HK-2 (cell line): ENCODE measurements at regions not wholly inside any gene's neighbourhood (a gene's known extent, or its start where the extent isn't known, plus 50 kb on each side); places are given as distances from the start of the nearest gene placed in this dataset.

Experiments used
- DNase-seq: peaks from one replicate; pipeline ENCODE4 v3.0.0-alpha.2; 2018; ENCODE audit not compliant: unreplicated experiment

- no peak for DNase-seq
These were observed 54.5 kb downstream of the CLDN34 start for GRCh38 chrX:10021461-10022272.

- no peak for DNase-seq
These were observed 55.0 kb downstream of the CLDN34 start for GRCh38 chrX:10022273-10022541.

- DNase-seq: no peak
These were observed 55.6 kb downstream of the CLDN34 start for GRCh38 chrX:10022580-10023245.

GRCh38 chrX:10023821-10024220 lies 56.7 kb downstream of the CLDN34 start:
- no peak for DNase-seq

GRCh38 chrX:10025742-10026493 lies 58.8 kb downstream of the CLDN34 start:
- no peak for DNase-seq

- DNase-seq: no peak
These were observed 61.3 kb downstream of the CLDN34 start for GRCh38 chrX:10028283-10029104.

- DNase-seq: no peak
These were observed 63.4 kb downstream of the CLDN34 start for GRCh38 chrX:10030570-10030969.

- DNase-seq: no peak
These were observed 64.6 kb downstream of the CLDN34 start for GRCh38 chrX:10031746-10032145.

GRCh38 chrX:10032147-10032546 lies 65.0 kb downstream of the CLDN34 start:
- no peak for DNase-seq

GRCh38 chrX:10033375-10034007 lies 66.3 kb downstream of the CLDN34 start:
- no peak for DNase-seq

- no peak for DNase-seq
These were observed 67.6 kb downstream of the CLDN34 start for GRCh38 chrX:10034740-10035260.

- DNase-seq: no peak
These were observed 71.4 kb downstream of the CLDN34 start for GRCh38 chrX:10038585-10038984.

GRCh38 chrX:10039821-10040793 lies 72.9 kb downstream of the CLDN34 start:
- no peak for DNase-seq

- no peak for DNase-seq
These were observed 73.8 kb downstream of the CLDN34 start for GRCh38 chrX:10040961-10041360.

GRCh38 chrX:10041383-10041782 lies 74.2 kb downstream of the CLDN34 start:
- no peak for DNase-seq

- DNase-seq: no peak
These were observed 74.9 kb downstream of the CLDN34 start for GRCh38 chrX:10042055-10042454.

GRCh38 chrX:10043386-10043785 lies 76.2 kb downstream of the CLDN34 start:
- DNase-seq: no peak

- DNase-seq: no peak
These were observed 76.9 kb downstream of the CLDN34 start for GRCh38 chrX:10044021-10044420.

GRCh38 chrX:10045327-10046000 lies 78.3 kb downstream of the CLDN34 start:
- DNase-seq: no peak

- DNase-seq: no peak
These were observed 80.0 kb downstream of the CLDN34 start for GRCh38 chrX:10047133-10047532.
